ENCODE measurements at regions not wholly inside any gene's neighbourhood (a gene's known extent, or its start where the extent isn't known, plus 50 kb on each side); places are given as distances from the start of the nearest gene placed in this dataset.

- intact Hi-C loops (cut with micrococcal nuclease; ENCODE audit: unreplicated experiment) = no loop called here
- no TSS peak for BruUV-seq (replicated peaks)
- TF ChIP-seq, protein P1, sequence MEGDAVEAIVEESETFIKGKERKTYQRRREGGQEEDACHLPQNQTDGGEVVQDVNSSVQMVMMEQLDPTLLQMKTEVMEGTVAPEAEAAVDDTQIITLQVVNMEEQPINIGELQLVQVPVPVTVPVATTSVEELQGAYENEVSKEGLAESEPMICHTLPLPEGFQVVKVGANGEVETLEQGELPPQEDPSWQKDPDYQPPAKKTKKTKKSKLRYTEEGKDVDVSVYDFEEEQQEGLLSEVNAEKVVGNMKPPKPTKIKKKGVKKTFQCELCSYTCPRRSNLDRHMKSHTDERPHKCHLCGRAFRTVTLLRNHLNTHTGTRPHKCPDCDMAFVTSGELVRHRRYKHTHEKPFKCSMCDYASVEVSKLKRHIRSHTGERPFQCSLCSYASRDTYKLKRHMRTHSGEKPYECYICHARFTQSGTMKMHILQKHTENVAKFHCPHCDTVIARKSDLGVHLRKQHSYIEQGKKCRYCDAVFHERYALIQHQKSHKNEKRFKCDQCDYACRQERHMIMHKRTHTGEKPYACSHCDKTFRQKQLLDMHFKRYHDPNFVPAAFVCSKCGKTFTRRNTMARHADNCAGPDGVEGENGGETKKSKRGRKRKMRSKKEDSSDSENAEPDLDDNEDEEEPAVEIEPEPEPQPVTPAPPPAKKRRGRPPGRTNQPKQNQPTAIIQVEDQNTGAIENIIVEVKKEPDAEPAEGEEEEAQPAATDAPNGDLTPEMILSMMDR (conservative IDR thresholded peaks at IDR 0.05; ENCODE audit: low read length) = no peak
- TF ChIP-seq EZH2phosphoT487 (IDR thresholded peaks at IDR 0.05; ENCODE audit: borderline replicate concordance, low read depth, low read length) = no peak
These were observed 342.5 kb upstream of the NDST3 start for GRCh38 chr4:117691572-117692351.

DNA sequence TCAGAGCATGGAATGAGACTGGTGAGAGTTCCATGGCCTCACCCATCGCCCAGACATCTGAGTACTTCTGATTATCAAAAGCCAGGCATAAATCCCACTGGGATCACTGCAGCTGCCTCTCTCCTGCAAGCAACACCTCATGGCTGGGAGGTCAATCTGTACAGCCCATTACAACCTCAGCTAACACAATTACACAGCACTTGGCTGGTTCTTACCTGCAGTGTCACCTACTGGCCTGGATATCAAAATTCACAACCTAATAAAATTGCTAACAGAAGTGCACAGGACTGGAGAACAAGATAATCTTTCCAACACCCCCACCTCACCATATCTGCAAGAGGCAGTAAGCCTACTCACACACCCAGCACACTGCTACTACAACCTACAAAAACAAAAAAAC, 341.7 kb upstream of the NDST3 start:
- no peak overlapping the region for H3K4me3 ChIP-seq (ENCODE audit: low read depth, low read length, poor library complexity, severe bottlenecking)
- no peak overlapping the region for H3K4me2 ChIP-seq (ENCODE audit: low read length)
- POLR2A ChIA-PET = no interaction called here
- CTCF ChIA-PET (ENCODE audit: unreplicated experiment) = no interaction called here
- H3K9me3 ChIP-seq (ENCODE audit: low read length) = no peaks in the 10 kb centered on the region
- H3K9me2 ChIP-seq (ENCODE audit: insufficient read depth, low read length) = no peaks in the 10 kb centered on the region
- TF ChIP-seq, protein P1 (conservative IDR thresholded peaks at IDR 0.05; ENCODE audit: low read length) = no peak
- TF ChIP-seq EZH2phosphoT487 (IDR thresholded peaks at IDR 0.05; ENCODE audit: borderline replicate concordance, low read depth, low read length) = no peak
- no TSS peak for BruUV-seq (replicated peaks)
- H3K27ac ChIP-seq (ENCODE audit: low read depth, low read length, poor library complexity, severe bottlenecking) = no peak overlapping the region
- H3K79me2 ChIP-seq (ENCODE audit: insufficient read depth, low read depth, low read length) = no peaks in the 10 kb centered on the region
- intact Hi-C loops (cut with micrococcal nuclease; ENCODE audit: unreplicated experiment) = no loop called here
- H3K36me3 ChIP-seq (ENCODE audit: insufficient read depth, low read length) = no peaks in the 10 kb centered on the region
- no peaks in the 10 kb centered on the region for H3K4me1 ChIP-seq (ENCODE audit: insufficient read depth, low read length, poor library complexity, severe bottlenecking)
- no peak overlapping the region for H2AFZ ChIP-seq (ENCODE audit: low read length)
- H4K20me1 ChIP-seq (ENCODE audit: insufficient read depth, low read length) = no peaks in the 10 kb centered on the region
- DNase-seq (ENCODE audit: low spot score) = no peak

More at GRCh38 chr4:117691572-117692351, 342.5 kb upstream of the NDST3 start:
- no peaks in the 10 kb centered on the region for H3K9me2 ChIP-seq (ENCODE audit: insufficient read depth, low read length)
- H3K4me1 ChIP-seq (ENCODE audit: insufficient read depth, low read length, poor library complexity, severe bottlenecking) = no peaks in the 10 kb centered on the region
- no peak overlapping the region for H3K27ac ChIP-seq (ENCODE audit: low read depth, low read length, poor library complexity, severe bottlenecking)
- H3K36me3 ChIP-seq (ENCODE audit: insufficient read depth, low read length) = no peaks in the 10 kb centered on the region
- no peak overlapping the region for H3K4me3 ChIP-seq (ENCODE audit: low read depth, low read length, poor library complexity, severe bottlenecking)
- no peak for DNase-seq (ENCODE audit: low spot score)
- ChIA-PET CTCF (ENCODE audit: unreplicated experiment) (no interaction called here), POLR2A (no interaction called here)
- no peak overlapping the region for H3K4me2 ChIP-seq (ENCODE audit: low read length)
- H2AFZ ChIP-seq (ENCODE audit: low read length) = no peak overlapping the region
- no peaks in the 10 kb centered on the region for H4K20me1 ChIP-seq (ENCODE audit: insufficient read depth, low read length)
- H3K9me3 ChIP-seq (ENCODE audit: low read length) = no peaks in the 10 kb centered on the region
- no peaks in the 10 kb centered on the region for H3K79me2 ChIP-seq (ENCODE audit: insufficient read depth, low read depth, low read length)

DNA sequence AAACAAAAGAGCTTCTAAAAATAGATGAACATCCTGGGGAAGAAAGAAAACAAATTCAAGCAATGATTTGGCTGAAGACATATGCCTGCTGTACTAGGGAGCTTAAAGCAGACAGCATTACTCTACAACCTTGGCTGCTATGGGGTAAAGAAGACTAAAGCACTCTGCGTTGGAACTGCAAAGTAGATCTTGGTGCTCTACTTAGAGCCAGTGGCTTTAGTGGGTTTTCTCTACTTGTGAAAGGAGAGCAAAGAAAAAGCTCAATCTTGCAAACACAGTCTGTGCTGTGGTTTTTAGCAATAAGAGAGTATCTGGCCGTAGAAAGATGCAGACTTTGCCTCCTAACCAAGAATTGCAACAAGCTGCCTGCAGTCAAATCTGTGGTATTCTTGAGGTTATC, 334.7 kb upstream of the NDST3 start:
- TF ChIP-seq, protein P1 (conservative IDR thresholded peaks at IDR 0.05; ENCODE audit: low read length) = no peak
- no peak for TF ChIP-seq EZH2phosphoT487 (IDR thresholded peaks at IDR 0.05; ENCODE audit: borderline replicate concordance, low read depth, low read length)
- Histone ChIP-seq H3K27ac (ENCODE audit: low read depth, low read length, poor library complexity, severe bottlenecking) (no peak overlapping the region), H3K9me2 (ENCODE audit: insufficient read depth, low read length) (no peaks in the 10 kb centered on the region), H2AFZ (ENCODE audit: low read length) (no peak overlapping the region), H3K4me1 (ENCODE audit: insufficient read depth, low read length, poor library complexity, severe bottlenecking) (no peaks in the 10 kb centered on the region), H3K4me2 (ENCODE audit: low read length) (no peak overlapping the region), H4K20me1 (ENCODE audit: insufficient read depth, low read length) (no peaks in the 10 kb centered on the region), H3K36me3 (ENCODE audit: insufficient read depth, low read length) (no peaks in the 10 kb centered on the region), H3K9me3 (ENCODE audit: low read length) (no peaks in the 10 kb centered on the region), H3K4me3 (ENCODE audit: low read depth, low read length, poor library complexity, severe bottlenecking) (no peak overlapping the region), H3K79me2 (ENCODE audit: insufficient read depth, low read depth, low read length) (no peaks in the 10 kb centered on the region)
- ChIA-PET POLR2A (interaction anchor here (0.6 to 0.8 kb wide), 2 partner anchors 23 to 95 kb away, joined by 3 read pairs; no protein-coding TSS in a partner anchor), CTCF (ENCODE audit: unreplicated experiment) (no interaction called here)
- no peak for DNase-seq (ENCODE audit: low spot score)
- intact Hi-C loops (cut with micrococcal nuclease; ENCODE audit: unreplicated experiment) = no loop called here
- no TSS peak for BruUV-seq (replicated peaks)
